ENCODE measurements at regions not wholly inside any gene's neighbourhood (a gene's known extent, or its start where the extent isn't known, plus 50 kb on each side); places are given as distances from the start of the nearest gene placed in this dataset.

DNA sequence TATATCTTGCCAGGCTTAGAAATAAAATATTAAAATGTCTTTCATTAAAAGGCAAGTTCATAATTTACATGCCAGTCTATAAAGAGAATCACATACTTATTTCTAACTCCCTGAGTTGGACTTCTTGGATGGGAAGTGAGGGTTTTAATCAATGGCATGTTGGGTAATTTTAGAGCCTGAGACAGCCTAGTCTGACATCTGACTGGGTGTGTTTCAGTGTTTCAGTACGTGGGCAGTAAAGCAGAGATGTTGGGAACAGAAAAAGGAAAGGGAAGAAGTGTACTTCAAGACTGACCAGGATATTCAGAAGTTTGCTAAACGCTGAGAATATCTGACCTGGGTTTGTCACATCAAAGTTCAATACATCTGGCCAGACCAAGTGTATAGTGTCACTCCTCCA is 171.8 kb downstream of the BTG1 start:
- TF ChIP-seq, protein P1, sequence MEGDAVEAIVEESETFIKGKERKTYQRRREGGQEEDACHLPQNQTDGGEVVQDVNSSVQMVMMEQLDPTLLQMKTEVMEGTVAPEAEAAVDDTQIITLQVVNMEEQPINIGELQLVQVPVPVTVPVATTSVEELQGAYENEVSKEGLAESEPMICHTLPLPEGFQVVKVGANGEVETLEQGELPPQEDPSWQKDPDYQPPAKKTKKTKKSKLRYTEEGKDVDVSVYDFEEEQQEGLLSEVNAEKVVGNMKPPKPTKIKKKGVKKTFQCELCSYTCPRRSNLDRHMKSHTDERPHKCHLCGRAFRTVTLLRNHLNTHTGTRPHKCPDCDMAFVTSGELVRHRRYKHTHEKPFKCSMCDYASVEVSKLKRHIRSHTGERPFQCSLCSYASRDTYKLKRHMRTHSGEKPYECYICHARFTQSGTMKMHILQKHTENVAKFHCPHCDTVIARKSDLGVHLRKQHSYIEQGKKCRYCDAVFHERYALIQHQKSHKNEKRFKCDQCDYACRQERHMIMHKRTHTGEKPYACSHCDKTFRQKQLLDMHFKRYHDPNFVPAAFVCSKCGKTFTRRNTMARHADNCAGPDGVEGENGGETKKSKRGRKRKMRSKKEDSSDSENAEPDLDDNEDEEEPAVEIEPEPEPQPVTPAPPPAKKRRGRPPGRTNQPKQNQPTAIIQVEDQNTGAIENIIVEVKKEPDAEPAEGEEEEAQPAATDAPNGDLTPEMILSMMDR (conservative IDR thresholded peaks at IDR 0.05; ENCODE audit: low read length) = no peak
- no peak for TF ChIP-seq EZH2phosphoT487 (IDR thresholded peaks at IDR 0.05; ENCODE audit: borderline replicate concordance, low read depth, low read length)
